ENCODE measurements at regions not wholly inside any gene's neighbourhood (a gene's known extent, or its start where the extent isn't known, plus 50 kb on each side); places are given as distances from the start of the nearest gene placed in this dataset.

- TF ChIP-seq CTCF (optimal IDR thresholded peaks at IDR 0.05 in 1 of 3, IDR thresholded peaks at IDR 0.05 in 1 of 3, conservative IDR thresholded peaks at IDR 0.05 in 1 of 3; ENCODE audit: extremely low read depth in 1 of 3, insufficient read depth in 2 of 3, low read length in 3 of 3) (no peak), EZH2 (IDR thresholded peaks at IDR 0.05; ENCODE audit: low read length) (no peak)
These were observed 257.8 kb downstream of the RBFOX3 start for GRCh38 chr17:79353016-79353415.

Data from keratinocyte (primary cell).